H1 (cell line): ENCODE measurements at regions not wholly inside any gene's neighbourhood (a gene's known extent, or its start where the extent isn't known, plus 50 kb on each side); places are given as distances from the start of the nearest gene placed in this dataset.

Experiments used
- CTCF ChIA-PET: fragments of 300-600 bp; sonication (Branson Sonifier 250); formaldehyde crosslinking; loops from one replicate; lab custom pipeline; 2021; ENCODE audit not compliant: partially characterized antibody; lab: Charles Lee
- POLR2A ChIA-PET: fragments of 300-600 bp; sonication (Branson Sonifier 250); formaldehyde crosslinking; loops from one replicate; lab custom pipeline; 2021; ENCODE audit warnings: inconsistent platforms; ENCODE audit not compliant: partially characterized antibody; lab: Charles Lee
- DNase-seq, 2 experiments: peaks; one replicate each; pipeline versions ENCODE4 v3.0.0 to v3.0.0-alpha.2; 2010 to 2022; ENCODE audit warnings: low spot score in 2 of 2, low read depth in 1 of 2, mixed read lengths in 1 of 2
- FAIRE-seq: peaks from 2 replicates; lab custom pipeline; 2011; peaks lifted over from hg19 to GRCh38; lab: Jason Lieb, UNC
- H2AFZ ChIP-seq: 2 replicates; pipeline ENCODE4 v1.8.1; 2012; ENCODE audit warnings: low read length, inconsistent platforms
- H2AK5ac ChIP-seq: 2 replicates; pipeline ENCODE4 v1.6.1; 2013; ENCODE audit warnings: low read depth, low read length
- H2BK120ac ChIP-seq: replicated peaks from 2 replicates; pipeline ENCODE3; 2013; ENCODE audit warnings: low read depth, low read length, inconsistent platforms
- H2BK12ac ChIP-seq: 2 replicates; pipeline ENCODE4 v1.6.1; 2013; ENCODE audit warnings: low read depth, low read length
- H2BK15ac ChIP-seq: 2 replicates; pipeline ENCODE4 v1.6.1; 2013; ENCODE audit warnings: low read length
- H2BK20ac ChIP-seq: 2 replicates; pipeline ENCODE4 v1.6.1; 2013; ENCODE audit warnings: low read length
- H2BK5ac ChIP-seq: 2 replicates; pipeline ENCODE4 v1.6.1; 2013; ENCODE audit warnings: low read depth, low read length
- H3K14ac ChIP-seq: 2 replicates; pipeline ENCODE4 v1.6.1; 2013; ENCODE audit warnings: inconsistent platforms; ENCODE audit not compliant: insufficient read length
- H3K18ac ChIP-seq: 2 replicates; pipeline ENCODE4 v1.6.1; 2013; ENCODE audit warnings: low read length; ENCODE audit errors: extremely low read depth
- H3K23ac ChIP-seq: 2 replicates; pipeline ENCODE4 v1.6.1; 2013; ENCODE audit warnings: inconsistent platforms; ENCODE audit not compliant: insufficient read length
- H3K23me2 ChIP-seq: 2 replicates; pipeline ENCODE4 v1.6.1; 2013; ENCODE audit warnings: low read depth, low read length
- H3K27ac ChIP-seq: 2 replicates; pipeline ENCODE4 v1.6.1; 2011; ENCODE audit warnings: low read depth, low read length, inconsistent platforms
- H3K27me3 ChIP-seq, 4 experiments: replicated peaks in 1 of 4; 1 replicate in 1 of 4; 2 replicates in 3 of 4; pipeline versions ENCODE4 v1.6.1 to v1.8.1; 2011 to 2013; ENCODE audit warnings: low read length in 3 of 4, mild to moderate bottlenecking in 3 of 4, inconsistent platforms in 2 of 4, mixed read lengths in 2 of 4, moderate library complexity in 1 of 4; ENCODE audit not compliant: control insufficient read depth in 3 of 4, insufficient read depth in 3 of 4; ENCODE audit errors: extremely low read depth in 1 of 4
- H3K36me3 ChIP-seq, 4 experiments: 2 replicates each; pipeline versions ENCODE4 v1.6.1 to v1.8.1; 2011 to 2013; ENCODE audit warnings: mild to moderate bottlenecking in 4 of 4, low read length in 3 of 4, moderate library complexity in 2 of 4, control low read depth in 1 of 4, inconsistent platforms in 1 of 4; ENCODE audit not compliant: insufficient read depth in 4 of 4, control insufficient read depth in 2 of 4
- H3K4ac ChIP-seq: replicated peaks from 2 replicates; pipeline ENCODE3; 2013; ENCODE audit warnings: low read length, low read depth, mixed read lengths, inconsistent platforms; ENCODE audit not compliant: insufficient read length
- H3K4me1 ChIP-seq, 4 experiments: replicated peaks in 1 of 4; 1 replicate in 1 of 4; 2 replicates in 3 of 4; pipeline versions ENCODE4 v1.6.1 to v1.8.1; 2011 to 2013; ENCODE audit warnings: low read length in 3 of 4, inconsistent platforms in 2 of 4, mixed read lengths in 1 of 4; ENCODE audit not compliant: insufficient read depth in 4 of 4, control insufficient read depth in 3 of 4
- H3K4me2 ChIP-seq, 2 experiments: 2 replicates each; pipeline versions ENCODE4 v1.6.1 to v1.8.1; 2011 to 2013; ENCODE audit warnings: low read depth in 2 of 2, low read length in 2 of 2, control low read depth in 1 of 2, inconsistent platforms in 1 of 2, mild to moderate bottlenecking in 1 of 2; ENCODE audit not compliant: insufficient read depth in 1 of 2
- H3K4me3 ChIP-seq, 4 experiments: fragments of 200-600, 300-600 bp in 1 of 4; sonication (generic), shearing (Covaris generic), sonication (Bioruptor Twin) in 1 of 4; 2 replicates each; pipeline versions ENCODE4 v1.5.1 to v1.8.1; 2011 to 2016; ENCODE audit warnings: low read length in 4 of 4, low read depth in 3 of 4, control low read depth in 2 of 4, inconsistent platforms in 2 of 4, mild to moderate bottlenecking in 2 of 4, mixed read lengths in 1 of 4, moderate library complexity in 1 of 4; ENCODE audit not compliant: insufficient read depth in 2 of 4; ENCODE audit errors: extremely low read depth in 1 of 4
- H3K56ac ChIP-seq: replicated peaks from 2 replicates; pipeline ENCODE3; 2013; ENCODE audit warnings: low read depth, mild to moderate bottlenecking, mixed read lengths, low read length, inconsistent platforms; ENCODE audit not compliant: insufficient read length
- H3K79me1 ChIP-seq: 2 replicates; pipeline ENCODE4 v1.6.1; 2013; ENCODE audit warnings: low read depth, low read length, control low read depth
- H3K79me2 ChIP-seq, 2 experiments: 2 replicates each; pipeline versions ENCODE4 v1.6.1 to v1.8.1; 2012 to 2013; ENCODE audit warnings: low read length in 2 of 2, mild to moderate bottlenecking in 2 of 2, inconsistent platforms in 1 of 2; ENCODE audit not compliant: insufficient read depth in 2 of 2, control insufficient read depth in 1 of 2
- H3K9ac ChIP-seq, 4 experiments: replicated peaks in 1 of 4; 1 replicate in 1 of 4; 2 replicates in 3 of 4; pipeline versions ENCODE4 v1.6.1 to v1.8.1; 2011 to 2013; ENCODE audit warnings: low read depth in 3 of 4, low read length in 3 of 4, control low read depth in 2 of 4, mild to moderate bottlenecking in 2 of 4, moderate library complexity in 2 of 4, inconsistent platforms in 1 of 4; ENCODE audit errors: extremely low read depth in 1 of 4
- H3K9me3 ChIP-seq, 2 experiments: 2 replicates each; pipeline versions ENCODE4 v1.6.1 to v1.8.1; 2012 to 2013; ENCODE audit warnings: mild to moderate bottlenecking in 2 of 2, moderate library complexity in 2 of 2, control low read depth in 1 of 2, inconsistent platforms in 1 of 2, low read depth in 1 of 2, low read length in 1 of 2, mixed read lengths in 1 of 2; ENCODE audit not compliant: insufficient read depth in 2 of 2
- H4K20me1 ChIP-seq, 2 experiments: replicated peaks in 1 of 2; 2 replicates each; pipeline versions ENCODE3 to v1.8.1; 2011 to 2013; ENCODE audit warnings: inconsistent platforms in 2 of 2, low read length in 2 of 2, mild to moderate bottlenecking in 1 of 2; ENCODE audit not compliant: insufficient read depth in 2 of 2, control insufficient read depth in 1 of 2
- H4K5ac ChIP-seq: 2 replicates; pipeline ENCODE4 v1.6.1; 2013; ENCODE audit warnings: low read length, low read depth, mixed read lengths, inconsistent platforms; ENCODE audit not compliant: insufficient read length
- H4K8ac ChIP-seq: 2 replicates; pipeline ENCODE4 v1.8.0; 2013; ENCODE audit warnings: mild to moderate bottlenecking, moderate library complexity, low read length, inconsistent platforms; ENCODE audit not compliant: insufficient read depth; ENCODE audit errors: extremely low read depth
- H4K91ac ChIP-seq: replicated peaks from 2 replicates; pipeline ENCODE3; 2013; ENCODE audit warnings: low read length, mixed read lengths, inconsistent platforms; ENCODE audit not compliant: insufficient read length
- TCF12 ChIP-seq: IDR thresholded peaks from 2 replicates; pipeline ENCODE4 v1.6.1; 2011; ENCODE audit warnings: low read depth, mild to moderate bottlenecking, low read length
- WGBS, 2 experiments: shearing (Covaris generic) in 1 of 2; methylation state at CpG; one replicate each; pipeline versions ENCODE4 v1.1.6 to v1.1.7; 2013 to 2015; ENCODE audit warnings: low lambda C conversion rate in 2 of 2, mixed read lengths in 2 of 2, inconsistent platforms in 1 of 2, low coverage in 1 of 2, missing lambda C conversion rate in 1 of 2; ENCODE audit not compliant: insufficient replicate concordance in 2 of 2, insufficient coverage in 1 of 2, insufficient read length in 1 of 2; ENCODE audit errors: extremely low coverage in 1 of 2, missing lambda C conversion rate in 1 of 2; 5-methylcytosine and 5-hydroxymethylcytosine counted together

- Histone ChIP-seq H3K56ac (no peak overlapping the region), H2BK15ac (no peak overlapping the region; the same call in 1 of the 2 replicates), H3K18ac (no peak overlapping the region; the same call in 1 of the 2 replicates), H4K91ac (no peak overlapping the region), H3K9me3 (no peaks in the 10 kb centered on the region; a peak in 1 of 4 replicates), H2BK12ac (0 out of 2 replicates have a peak overlapping the region, but pooled peaks have one; percentile 21), H4K20me1 (no peaks in the 10 kb centered on the region), H2BK20ac (no peak overlapping the region), H3K4me3 (no peak overlapping the region), H4K5ac (no peak overlapping the region), H3K4ac (no peak overlapping the region), H3K79me1 (no peaks in the 10 kb centered on the region), H2AK5ac (no peak overlapping the region), H3K14ac (no peak overlapping the region), H3K23ac (no peak overlapping the region), H3K36me3 (no peaks in the 10 kb centered on the region), H3K9ac (no peak overlapping the region), H3K4me1 (no peaks in the 10 kb centered on the region), H2AFZ (no peak overlapping the region), H3K4me2 (no peak overlapping the region), H2BK5ac (no peak overlapping the region), H4K8ac (no peak overlapping the region), H3K27me3 (no peaks in the 10 kb centered on the region), H3K23me2 (no peaks in the 10 kb centered on the region; the same call in 1 of the 2 replicates), H3K79me2 (no peaks in the 10 kb centered on the region), H3K27ac (no peak overlapping the region), H2BK120ac (no peak overlapping the region)
- DNase-seq (no peak), FAIRE-seq (no peak)
- WGBS, 2 experiments, result 70% methylated on average over 2 of the region's 2 CpGs; no CpG with 5 or more reads in 1 of the 2 experiments
- no peak for TF ChIP-seq TCF12
- CTCF ChIA-PET, result interaction anchor here (0.6 to 3.0 kb wide), 3 partner anchors 11 to 415 kb away, joined by 3 to 20 read pairs (median 3); no protein-coding TSS in a partner anchor
- POLR2A ChIA-PET, result no interaction called here
Measured at GRCh38 chr5:125225424-125225823, 479.0 kb upstream of the ZNF608 start.
